Endothelial cell (in vitro differentiated cells): ENCODE measurements at regions not wholly inside any gene's neighbourhood (a gene's known extent, or its start where the extent isn't known, plus 50 kb on each side); places are given as distances from the start of the nearest gene placed in this dataset.

Source experiments
- DNase-seq: peaks from one replicate; pipeline ENCODE4 v3.0.0; 2021; ENCODE audit warnings: low spot score
- H3K27ac Mint-ChIP-seq: one replicate; pipeline ENCODE4 v1.8.0; 2021; ENCODE audit warnings: mixed read lengths, inconsistent platforms; ENCODE audit not compliant: unreplicated experiment
- H3K27me3 Mint-ChIP-seq: one replicate; pipeline ENCODE4 v1.8.0; 2021; ENCODE audit warnings: mild to moderate bottlenecking, moderate library complexity, mixed read lengths, inconsistent platforms; ENCODE audit not compliant: unreplicated experiment
- H3K36me3 Mint-ChIP-seq: one replicate; pipeline ENCODE4 v1.8.0; 2021; ENCODE audit warnings: mild to moderate bottlenecking, low read depth, mixed read lengths, inconsistent platforms; ENCODE audit not compliant: unreplicated experiment
- H3K4me1 Mint-ChIP-seq: one replicate; pipeline ENCODE4 v1.8.0; 2021; ENCODE audit warnings: mild to moderate bottlenecking, mixed read lengths, inconsistent platforms; ENCODE audit not compliant: unreplicated experiment
- H3K4me3 Mint-ChIP-seq: one replicate; pipeline ENCODE4 v1.8.0; 2021; ENCODE audit warnings: mild to moderate bottlenecking, mixed read lengths, inconsistent platforms; ENCODE audit not compliant: unreplicated experiment
- H3K9me3 Mint-ChIP-seq: one replicate; pipeline ENCODE4 v1.8.0; 2021; ENCODE audit warnings: mixed read lengths, inconsistent platforms; ENCODE audit not compliant: unreplicated experiment
- CTCF ChIP-seq: fragments of 200-600 bp; sonication (generic); IDR thresholded peaks from one replicate; pipeline ENCODE4 v1.5.0; 2021; ENCODE audit warnings: antibody characterized with exemption; ENCODE audit not compliant: unreplicated experiment

- DNase-seq, result no peak
- no peaks in the 10 kb centered on the region for H3K27me3 Mint-ChIP-seq
Measured at GRCh38 chr12:67822826-67823225, 166.4 kb upstream of the IFNG-AS1 start.

GRCh38 chr12:67826148-67826547 lies 163.1 kb upstream of the IFNG-AS1 start:
- no peaks in the 10 kb centered on the region for H3K36me3 Mint-ChIP-seq
- H3K4me3 Mint-ChIP-seq, result no peak overlapping the region
- no peaks in the 10 kb centered on the region for H3K9me3 Mint-ChIP-seq
- DNase-seq, result no peak
- no peaks in the 10 kb centered on the region for H3K4me1 Mint-ChIP-seq
- TF ChIP-seq CTCF, result no peak
- H3K27me3 Mint-ChIP-seq, result no peaks in the 10 kb centered on the region
- H3K27ac Mint-ChIP-seq, result no peak overlapping the region

More at GRCh38 chr12:67822826-67823225, 166.4 kb upstream of the IFNG-AS1 start:
- no peaks in the 10 kb centered on the region for H3K9me3 Mint-ChIP-seq
- no peak overlapping the region for H3K27ac Mint-ChIP-seq
- TF ChIP-seq CTCF, result no peak
- H3K4me1 Mint-ChIP-seq, result no peaks in the 10 kb centered on the region
- no peak overlapping the region for H3K4me3 Mint-ChIP-seq
- no peaks in the 10 kb centered on the region for H3K36me3 Mint-ChIP-seq

- Mint-ChIP-seq H3K4me3 (no peak overlapping the region), H3K36me3 (no peaks in the 10 kb centered on the region), H3K27me3 (no peaks in the 10 kb centered on the region), H3K4me1 (no peaks in the 10 kb centered on the region), H3K9me3 (no peaks in the 10 kb centered on the region), H3K27ac (no peak overlapping the region)
- DNase-seq, result no peak
- no peak for TF ChIP-seq CTCF
Measured at GRCh38 chr12:67826946-67827720, 162.1 kb upstream of the IFNG-AS1 start.

GRCh38 chr12:67827820-67828383 lies 161.3 kb upstream of the IFNG-AS1 start:
- Mint-ChIP-seq H3K27ac (no peak overlapping the region), H3K27me3 (no peaks in the 10 kb centered on the region), H3K4me1 (no peaks in the 10 kb centered on the region), H3K9me3 (no peaks in the 10 kb centered on the region), H3K36me3 (no peaks in the 10 kb centered on the region), H3K4me3 (no peak overlapping the region)
- no peak for DNase-seq
- no peak for TF ChIP-seq CTCF

- Mint-ChIP-seq H3K4me1 (no peaks in the 10 kb centered on the region), H3K9me3 (no peaks in the 10 kb centered on the region), H3K36me3 (no peaks in the 10 kb centered on the region), H3K27me3 (peaks cover 2% of the 10 kb centered on the region), H3K27ac (no peak overlapping the region), H3K4me3 (no peak overlapping the region)
- DNase-seq, result no peak
- TF ChIP-seq CTCF, result no peak
Measured at GRCh38 chr12:67829896-67830295, 159.4 kb upstream of the IFNG-AS1 start.
